Hepatocyte (in vitro differentiated cells): ENCODE measurements at regions not wholly inside any gene's neighbourhood (a gene's known extent, or its start where the extent isn't known, plus 50 kb on each side); places are given as distances from the start of the nearest gene placed in this dataset.

Experiments
- EZH2 ChIP-seq: fragments of 200-600 bp; sonication (generic); IDR thresholded peaks from 2 replicates; pipeline ENCODE4 v1.6.1; 2016; ENCODE audit warnings: antibody characterized with exemption, mild to moderate bottlenecking, borderline replicate concordance
- EZH2phosphoT487 ChIP-seq: fragments of 200-600 bp; sonication (generic); IDR thresholded peaks from one replicate; pipeline ENCODE4 v1.6.1; 2018; ENCODE audit warnings: antibody characterized with exemption, mild to moderate bottlenecking, low read depth, moderate library complexity; ENCODE audit not compliant: unreplicated experiment, severe bottlenecking
- TF ChIP-seq, protein P1 (sequence below): fragments of 200-600 bp; sonication (generic); IDR thresholded peaks from 2 replicates; pipeline ENCODE4 v1.5.1; 2016; ENCODE audit warnings: antibody characterized with exemption, mild to moderate bottlenecking; ENCODE audit not compliant: poor library complexity

DNA sequence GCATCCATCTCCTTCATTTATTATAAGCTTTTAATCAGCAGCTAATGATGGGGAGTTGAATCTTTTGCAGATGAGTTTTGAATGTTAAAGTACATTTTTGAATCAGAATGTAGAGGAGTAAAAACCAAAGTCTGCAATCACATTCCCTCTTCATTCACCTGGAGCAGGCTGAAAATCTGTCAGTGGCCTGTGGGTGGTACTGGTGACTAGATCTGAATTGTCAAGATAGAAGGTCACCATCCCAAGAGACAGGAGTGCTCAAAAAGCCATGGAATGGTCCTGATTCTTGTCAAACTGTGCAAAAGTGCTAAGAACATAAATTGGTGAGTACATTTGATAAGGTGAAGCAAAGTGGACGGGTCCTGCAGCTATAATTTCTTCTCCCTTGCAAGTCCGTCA, 881.3 kb upstream of the NR2F2 start:
- TF ChIP-seq, protein P1, sequence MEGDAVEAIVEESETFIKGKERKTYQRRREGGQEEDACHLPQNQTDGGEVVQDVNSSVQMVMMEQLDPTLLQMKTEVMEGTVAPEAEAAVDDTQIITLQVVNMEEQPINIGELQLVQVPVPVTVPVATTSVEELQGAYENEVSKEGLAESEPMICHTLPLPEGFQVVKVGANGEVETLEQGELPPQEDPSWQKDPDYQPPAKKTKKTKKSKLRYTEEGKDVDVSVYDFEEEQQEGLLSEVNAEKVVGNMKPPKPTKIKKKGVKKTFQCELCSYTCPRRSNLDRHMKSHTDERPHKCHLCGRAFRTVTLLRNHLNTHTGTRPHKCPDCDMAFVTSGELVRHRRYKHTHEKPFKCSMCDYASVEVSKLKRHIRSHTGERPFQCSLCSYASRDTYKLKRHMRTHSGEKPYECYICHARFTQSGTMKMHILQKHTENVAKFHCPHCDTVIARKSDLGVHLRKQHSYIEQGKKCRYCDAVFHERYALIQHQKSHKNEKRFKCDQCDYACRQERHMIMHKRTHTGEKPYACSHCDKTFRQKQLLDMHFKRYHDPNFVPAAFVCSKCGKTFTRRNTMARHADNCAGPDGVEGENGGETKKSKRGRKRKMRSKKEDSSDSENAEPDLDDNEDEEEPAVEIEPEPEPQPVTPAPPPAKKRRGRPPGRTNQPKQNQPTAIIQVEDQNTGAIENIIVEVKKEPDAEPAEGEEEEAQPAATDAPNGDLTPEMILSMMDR = no peak
- no peak for TF ChIP-seq EZH2
- no peak for TF ChIP-seq EZH2phosphoT487
